Caco-2 (cell line): ENCODE measurements at regions not wholly inside any gene's neighbourhood (a gene's known extent, or its start where the extent isn't known, plus 50 kb on each side); places are given as distances from the start of the nearest gene placed in this dataset.

Experiments
- BruUV-seq: library from RNA; stranded (reverse); fragments of 400-500 nt; replicated peaks from 2 replicates; lab custom pipeline; 2021; lab: Mats Ljungman, UMichigan
- CTCF ChIA-PET: fragments of 300-600 bp; sonication (Branson Sonifier 250); formaldehyde crosslinking; loops from one replicate; lab custom pipeline; 2022; ENCODE audit warnings: antibody characterized with exemption; lab: Charles Lee
- POLR2A ChIA-PET: fragments of 300-600 bp; sonication (Branson Sonifier 250); formaldehyde crosslinking; loops from one replicate; lab custom pipeline; 2022; ENCODE audit warnings: antibody characterized with exemption; lab: Charles Lee
- DNase-seq, 2 experiments: peaks; one replicate each; pipeline versions ENCODE4 v3.0.0 to v3.0.0-alpha.2; 2020 to 2022
- H3K27me3 ChIP-seq: replicated peaks from 2 replicates; pipeline ENCODE4 v1.6.0; 2011; ENCODE audit warnings: low read length; ENCODE audit not compliant: control insufficient read depth, insufficient read depth
- H3K36me3 ChIP-seq: 2 replicates; pipeline ENCODE4 v1.5.1; 2011; ENCODE audit warnings: low read length; ENCODE audit not compliant: control insufficient read depth, insufficient read depth
- H3K4me1 ChIP-seq: fragments of 250-450 bp; sonication (Bioruptor Pico); 2 replicates; pipeline ENCODE4 v1.5.1; 2020; ENCODE audit warnings: mild to moderate bottlenecking
- H3K4me3 ChIP-seq: 2 replicates; pipeline ENCODE4 v1.5.1; 2011; ENCODE audit warnings: low read depth, mild to moderate bottlenecking, control low read depth, low read length
- H3K9me3 ChIP-seq: fragments of 250-450 bp; sonication (Bioruptor Pico); 2 replicates; pipeline ENCODE4 v1.5.1; 2020; ENCODE audit warnings: mild to moderate bottlenecking, moderate library complexity
- H3K27ac Mint-ChIP-seq: one replicate; pipeline ENCODE4 v1.8.0; 2022; ENCODE audit warnings: mixed read lengths; ENCODE audit not compliant: unreplicated experiment
- H3K27me3 Mint-ChIP-seq: one replicate; pipeline ENCODE4 v1.8.0; 2022; ENCODE audit warnings: mixed read lengths; ENCODE audit not compliant: insufficient read depth, unreplicated experiment
- H3K36me3 Mint-ChIP-seq: one replicate; pipeline ENCODE4 v1.8.0; 2022; ENCODE audit warnings: mild to moderate bottlenecking, mixed read lengths; ENCODE audit not compliant: insufficient read depth, unreplicated experiment
- H3K4me1 Mint-ChIP-seq: one replicate; pipeline ENCODE4 v1.8.0; 2022; ENCODE audit warnings: low read depth, mixed read lengths; ENCODE audit not compliant: unreplicated experiment
- H3K4me3 Mint-ChIP-seq: one replicate; pipeline ENCODE4 v1.8.0; 2022; ENCODE audit warnings: mild to moderate bottlenecking, moderate library complexity, mixed read lengths; ENCODE audit not compliant: unreplicated experiment
- H3K9me3 Mint-ChIP-seq: one replicate; pipeline ENCODE4 v1.8.0; 2022; ENCODE audit warnings: mixed read lengths; ENCODE audit not compliant: unreplicated experiment
- CTCF ChIP-seq, 2 experiments: fragments of 200-600 bp in 1 of 2; IDR thresholded peaks; 1 replicate in 1 of 2; 2 replicates in 1 of 2; pipeline versions ENCODE4 v1.5.1 to v1.8.0; 2011 to 2022; ENCODE audit warnings: antibody characterized with exemption in 1 of 2, control low read depth in 1 of 2, inconsistent platforms in 1 of 2, low read depth in 1 of 2, low read length in 1 of 2, mild to moderate bottlenecking in 1 of 2, moderate library complexity in 1 of 2; ENCODE audit not compliant: insufficient read depth in 1 of 2, severe bottlenecking in 1 of 2, unreplicated experiment in 1 of 2
- intact Hi-C: fragments of 100-400 bp; cut with micrococcal nuclease; formaldehyde crosslinking; loops from one replicate; pipeline ENCODE4 v1.10.0; 2022; ENCODE audit not compliant: unreplicated experiment

DNA sequence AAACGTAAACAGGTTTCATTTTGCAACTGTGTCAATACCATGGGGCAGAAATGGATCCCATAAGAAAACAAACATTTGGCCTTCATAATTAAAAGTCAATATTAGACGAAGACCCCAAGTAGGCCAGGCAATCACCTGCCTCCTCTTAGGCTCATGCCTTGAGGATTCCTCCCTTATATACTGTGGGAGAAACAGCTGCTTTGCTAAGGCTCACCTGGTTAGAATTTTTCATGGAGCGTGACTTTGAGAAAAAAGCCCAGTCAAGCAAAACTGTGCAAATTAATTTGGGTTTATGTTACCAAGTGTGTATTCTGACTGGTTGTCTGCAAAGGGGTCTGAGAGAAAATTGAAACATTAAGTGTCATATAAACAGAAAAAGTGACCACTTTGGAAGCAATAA lies 605.3 kb upstream of the USP24 start:
- H3K27me3 Mint-ChIP-seq = no peaks in the 10 kb centered on the region
- Histone ChIP-seq H3K4me1 (peaks cover 25% of the 10 kb centered on the region), H3K9me3 (no peaks in the 10 kb centered on the region), H3K4me3 (no peak overlapping the region), H3K36me3 (no peaks in the 10 kb centered on the region), H3K27me3 (no peaks in the 10 kb centered on the region)
- intact Hi-C loops = no loop called here
- ChIA-PET CTCF (no interaction called here), POLR2A (no interaction called here)
- DNase-seq = no peak
- no peak overlapping the region for H3K4me3 Mint-ChIP-seq
- no peak overlapping the region for H3K27ac Mint-ChIP-seq
- no peak for TF ChIP-seq CTCF (IDR thresholded peaks at IDR 0.05; ENCODE audit: insufficient read depth in 1 of 2, low read depth in 1 of 2, low read length in 1 of 2, severe bottlenecking in 1 of 2, unreplicated experiment in 1 of 2)
- H3K4me1 Mint-ChIP-seq = peaks cover 16% of the 10 kb centered on the region
- no peaks in the 10 kb centered on the region for H3K9me3 Mint-ChIP-seq
- no peaks in the 10 kb centered on the region for H3K36me3 Mint-ChIP-seq
- no TSS peak for BruUV-seq

DNA sequence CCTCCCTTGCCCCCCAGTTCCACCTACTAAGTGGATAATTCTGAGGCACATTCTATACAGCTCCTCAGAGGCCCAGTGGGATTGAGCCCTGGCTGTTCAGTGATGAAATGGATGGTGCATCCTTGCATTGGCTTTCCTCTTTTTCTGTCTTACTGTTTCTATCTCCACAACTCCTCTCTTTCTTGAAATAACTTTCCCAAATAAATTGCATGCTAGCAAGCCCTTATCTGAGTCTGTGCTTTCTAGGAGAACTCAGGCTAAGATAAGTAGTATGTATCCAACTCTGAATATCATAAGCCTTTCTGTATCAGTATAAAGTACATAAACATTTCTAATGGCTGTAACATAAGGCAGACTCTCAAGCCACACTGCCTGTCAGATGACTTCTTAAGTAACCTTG lies 603.8 kb upstream of the USP24 start:
- H3K4me3 Mint-ChIP-seq = no peak overlapping the region
- no peaks in the 10 kb centered on the region for H3K36me3 ChIP-seq
- H3K27me3 Mint-ChIP-seq = no peaks in the 10 kb centered on the region
- no TSS peak for BruUV-seq
- CTCF ChIA-PET = no interaction called here
- DNase-seq = no peak
- H3K9me3 Mint-ChIP-seq = no peaks in the 10 kb centered on the region
- no peak overlapping the region for H3K27ac Mint-ChIP-seq
- no peaks in the 10 kb centered on the region for H3K27me3 ChIP-seq
- no peaks in the 10 kb centered on the region for H3K9me3 ChIP-seq
- no peak for TF ChIP-seq CTCF (IDR thresholded peaks at IDR 0.05; ENCODE audit: insufficient read depth in 1 of 2, low read depth in 1 of 2, low read length in 1 of 2, severe bottlenecking in 1 of 2, unreplicated experiment in 1 of 2)
- intact Hi-C loops = no loop called here
- H3K4me3 ChIP-seq = no peak overlapping the region
- POLR2A ChIA-PET = no interaction called here
- H3K4me1 ChIP-seq = peaks cover 18% of the 10 kb centered on the region
- no peaks in the 10 kb centered on the region for H3K36me3 Mint-ChIP-seq
- H3K4me1 Mint-ChIP-seq = peaks cover 16% of the 10 kb centered on the region

DNA sequence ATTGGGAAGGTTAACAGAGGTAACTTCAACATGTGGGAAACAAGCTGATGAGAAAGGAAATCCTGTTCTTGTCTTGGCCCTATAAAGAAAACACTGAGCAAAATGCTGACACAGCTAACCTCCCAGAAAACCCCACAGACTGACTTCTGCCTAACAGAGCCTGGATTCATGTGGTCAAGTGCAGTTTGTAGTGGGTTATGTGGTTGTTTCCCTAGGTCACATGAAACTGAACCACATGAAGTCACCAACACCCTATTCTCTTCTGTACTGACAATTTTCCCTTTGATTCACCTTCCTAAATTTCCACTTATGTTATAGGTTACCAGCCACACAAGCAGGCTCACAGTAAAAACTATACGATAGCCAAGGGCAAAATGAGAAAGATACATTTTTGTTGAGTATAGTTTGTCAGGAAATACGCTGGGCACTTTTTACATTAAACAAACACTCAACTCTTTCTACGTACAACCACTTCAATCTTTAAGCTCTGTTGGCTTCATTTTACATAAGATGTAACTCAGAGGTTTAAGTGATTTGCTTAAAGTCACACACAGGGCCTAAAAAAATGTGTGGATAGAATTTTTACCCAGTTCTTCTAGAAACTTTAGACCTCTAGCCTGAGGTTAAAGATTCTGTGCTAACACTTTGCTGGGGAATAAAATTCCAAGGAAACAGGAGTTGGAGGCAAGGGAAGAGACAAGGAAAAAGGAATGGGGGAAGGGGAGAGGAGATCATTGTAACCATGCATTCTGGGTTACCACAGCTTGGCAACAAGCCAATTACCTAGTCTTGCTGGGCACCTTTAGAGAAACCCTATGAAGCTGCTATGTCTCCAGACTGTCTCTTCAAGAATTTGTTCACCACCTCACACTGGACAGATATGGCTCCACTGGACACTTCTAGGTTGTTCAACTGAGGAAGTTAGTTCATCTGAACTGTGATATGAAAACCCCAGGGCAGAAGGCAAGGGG lies 601.6 kb upstream of the USP24 start:
- Mint-ChIP-seq H3K27me3 (no peaks in the 10 kb centered on the region), H3K9me3 (no peaks in the 10 kb centered on the region), H3K4me3 (no peak overlapping the region), H3K36me3 (no peaks in the 10 kb centered on the region), H3K27ac (no peak overlapping the region), H3K4me1 (peaks cover 14% of the 10 kb centered on the region)
- intact Hi-C loops = no loop called here
- Histone ChIP-seq H3K9me3 (no peaks in the 10 kb centered on the region), H3K27me3 (no peaks in the 10 kb centered on the region), H3K4me1 (peaks cover 17% of the 10 kb centered on the region), H3K4me3 (no peak overlapping the region), H3K36me3 (no peaks in the 10 kb centered on the region)
- DNase-seq = no peak
- no TSS peak for BruUV-seq
- no peak for TF ChIP-seq CTCF (IDR thresholded peaks at IDR 0.05; ENCODE audit: insufficient read depth in 1 of 2, low read depth in 1 of 2, low read length in 1 of 2, severe bottlenecking in 1 of 2, unreplicated experiment in 1 of 2)
- ChIA-PET POLR2A (no interaction called here), CTCF (no interaction called here)
